ENCODE measurements at regions not wholly inside any gene's neighbourhood (a gene's known extent, or its start where the extent isn't known, plus 50 kb on each side); places are given as distances from the start of the nearest gene placed in this dataset.
A peak's percentile ranks its signal among the peaks of the same experiment; 100 is the strongest.

- H3K27ac ChIP-seq (ENCODE audit: low read depth in 1 of 2, low read length in 2 of 2) = no peak overlapping the region
- no peaks in the 10 kb centered on the region for H3K4me1 ChIP-seq (ENCODE audit: control insufficient read depth in 1 of 2, insufficient read depth in 2 of 2, low read length in 2 of 2)
- H3K36me3 ChIP-seq (ENCODE audit: control insufficient read depth in 1 of 2, insufficient read depth in 2 of 2, low read length in 1 of 2) = no peaks in the 10 kb centered on the region
- no peaks in the 10 kb centered on the region for H3K27me3 ChIP-seq (ENCODE audit: control insufficient read depth in 1 of 2, insufficient read depth in 2 of 2, low read length in 1 of 2)
- no peaks in the 10 kb centered on the region for H3K9me3 ChIP-seq (ENCODE audit: control insufficient read depth, low read length)
- intact Hi-C loops (cut with DNase I) = no loop called here
- no peak overlapping the region for H3K4me3 ChIP-seq (ENCODE audit: low read length in 2 of 2)
- ATAC-seq (ENCODE audit: low FRiP score) (no peak), DNase-seq (no peak)
- 43 to 45% methylated on average over 4 of the region's 4 CpGs for WGBS, 2 donors
Observed at GRCh38 chrX:19172741-19173140, 50.5 kb upstream of the ADGRG2 start.

GRCh38 chrX:19174401-19175025 is 52.2 kb upstream of the ADGRG2 start:
- H3K27me3 ChIP-seq (ENCODE audit: control insufficient read depth in 1 of 2, insufficient read depth in 2 of 2, low read length in 1 of 2) = no peaks in the 10 kb centered on the region
- no peak for DNase-seq
- peak; percentile 50 for ATAC-seq (ENCODE audit: low FRiP score)
- H3K4me3 ChIP-seq (ENCODE audit: low read length in 2 of 2) = no peak overlapping the region
- no peaks in the 10 kb centered on the region for H3K4me1 ChIP-seq (ENCODE audit: control insufficient read depth in 1 of 2, insufficient read depth in 2 of 2, low read length in 2 of 2)
- H3K9me3 ChIP-seq (ENCODE audit: control insufficient read depth, low read length) = no peaks in the 10 kb centered on the region
- WGBS, 2 donors = 26 to 47% methylated on average over 10 of the region's 10 CpGs
- intact Hi-C loops (cut with DNase I) = no loop called here
- H3K27ac ChIP-seq (ENCODE audit: low read depth in 1 of 2, low read length in 2 of 2) = no peak overlapping the region
- no peaks in the 10 kb centered on the region for H3K36me3 ChIP-seq (ENCODE audit: control insufficient read depth in 1 of 2, insufficient read depth in 2 of 2, low read length in 1 of 2)

- WGBS, 2 donors = 26 to 38% methylated on average over 4 of the region's 4 CpGs
- intact Hi-C loops (cut with DNase I) = no loop called here
- H3K27me3 ChIP-seq (ENCODE audit: control insufficient read depth in 1 of 2, insufficient read depth in 2 of 2, low read length in 1 of 2) = no peaks in the 10 kb centered on the region
- no peak for ATAC-seq (ENCODE audit: low FRiP score)
- H3K4me3 ChIP-seq (ENCODE audit: low read length in 2 of 2) = no peak overlapping the region
- DNase-seq = no peak
- H3K9me3 ChIP-seq (ENCODE audit: control insufficient read depth, low read length) = no peaks in the 10 kb centered on the region
- no peaks in the 10 kb centered on the region for H3K4me1 ChIP-seq (ENCODE audit: control insufficient read depth in 1 of 2, insufficient read depth in 2 of 2, low read length in 2 of 2)
- no peaks in the 10 kb centered on the region for H3K36me3 ChIP-seq (ENCODE audit: control insufficient read depth in 1 of 2, insufficient read depth in 2 of 2, low read length in 1 of 2)
- no peak overlapping the region for H3K27ac ChIP-seq (ENCODE audit: low read depth in 1 of 2, low read length in 2 of 2)
Observed at GRCh38 chrX:19176901-19177630, 54.8 kb upstream of the ADGRG2 start.

GRCh38 chrX:19177721-19178120 is 55.5 kb upstream of the ADGRG2 start:
- Histone ChIP-seq H3K4me3 (ENCODE audit: low read length in 2 of 2) (no peak overlapping the region), H3K36me3 (ENCODE audit: control insufficient read depth in 1 of 2, insufficient read depth in 2 of 2, low read length in 1 of 2) (no peaks in the 10 kb centered on the region), H3K27me3 (ENCODE audit: control insufficient read depth in 1 of 2, insufficient read depth in 2 of 2, low read length in 1 of 2) (no peaks in the 10 kb centered on the region), H3K4me1 (ENCODE audit: control insufficient read depth in 1 of 2, insufficient read depth in 2 of 2, low read length in 2 of 2) (no peaks in the 10 kb centered on the region), H3K27ac (ENCODE audit: low read depth in 1 of 2, low read length in 2 of 2) (no peak overlapping the region), H3K9me3 (ENCODE audit: control insufficient read depth, low read length) (no peaks in the 10 kb centered on the region)
- 59 to 64% methylated on average over 6 of the region's 6 CpGs for WGBS, 2 donors
- no peak for DNase-seq
- no peak for ATAC-seq (ENCODE audit: low FRiP score)
- intact Hi-C loops (cut with DNase I) = no loop called here

GRCh38 chrX:19178402-19178801 is 56.1 kb upstream of the ADGRG2 start:
- intact Hi-C loops (cut with DNase I) = no loop called here
- DNase-seq (no peak), ATAC-seq (ENCODE audit: low FRiP score) (no peak)
- H3K4me1 ChIP-seq (ENCODE audit: control insufficient read depth in 1 of 2, insufficient read depth in 2 of 2, low read length in 2 of 2) = no peaks in the 10 kb centered on the region
- H3K27me3 ChIP-seq (ENCODE audit: control insufficient read depth in 1 of 2, insufficient read depth in 2 of 2, low read length in 1 of 2) = no peaks in the 10 kb centered on the region
- WGBS, 2 donors = 86 to 93% methylated on average over 6 of the region's 6 CpGs
- no peak overlapping the region for H3K27ac ChIP-seq (ENCODE audit: low read depth in 1 of 2, low read length in 2 of 2)
- H3K36me3 ChIP-seq (ENCODE audit: control insufficient read depth in 1 of 2, insufficient read depth in 2 of 2, low read length in 1 of 2) = no peaks in the 10 kb centered on the region
- no peak overlapping the region for H3K4me3 ChIP-seq (ENCODE audit: low read length in 2 of 2)
- no peaks in the 10 kb centered on the region for H3K9me3 ChIP-seq (ENCODE audit: control insufficient read depth, low read length)

GRCh38 chrX:19179389-19179788 is 57.1 kb upstream of the ADGRG2 start:
- Histone ChIP-seq H3K27ac (ENCODE audit: low read depth in 1 of 2, low read length in 2 of 2) (no peak overlapping the region), H3K4me1 (ENCODE audit: control insufficient read depth in 1 of 2, insufficient read depth in 2 of 2, low read length in 2 of 2) (no peaks in the 10 kb centered on the region), H3K36me3 (ENCODE audit: control insufficient read depth in 1 of 2, insufficient read depth in 2 of 2, low read length in 1 of 2) (no peaks in the 10 kb centered on the region), H3K27me3 (ENCODE audit: control insufficient read depth in 1 of 2, insufficient read depth in 2 of 2, low read length in 1 of 2) (no peaks in the 10 kb centered on the region), H3K4me3 (ENCODE audit: low read length in 2 of 2) (no peak overlapping the region), H3K9me3 (ENCODE audit: control insufficient read depth, low read length) (no peaks in the 10 kb centered on the region)
- 71 to 90% methylated on average over 5 of the region's 5 CpGs for WGBS, 2 donors
- no peak for DNase-seq
- intact Hi-C loops (cut with DNase I) = no loop called here
- ATAC-seq (ENCODE audit: low FRiP score) = no peak

GRCh38 chrX:19181345-19181744 is 59.1 kb upstream of the ADGRG2 start:
- Histone ChIP-seq H3K36me3 (ENCODE audit: control insufficient read depth in 1 of 2, insufficient read depth in 2 of 2, low read length in 1 of 2) (no peaks in the 10 kb centered on the region), H3K9me3 (ENCODE audit: control insufficient read depth, low read length) (no peaks in the 10 kb centered on the region), H3K4me1 (ENCODE audit: control insufficient read depth in 1 of 2, insufficient read depth in 2 of 2, low read length in 2 of 2) (no peaks in the 10 kb centered on the region), H3K27ac (ENCODE audit: low read depth in 1 of 2, low read length in 2 of 2) (no peak overlapping the region), H3K27me3 (ENCODE audit: control insufficient read depth in 1 of 2, insufficient read depth in 2 of 2, low read length in 1 of 2) (no peaks in the 10 kb centered on the region), H3K4me3 (ENCODE audit: low read length in 2 of 2) (no peak overlapping the region)
- intact Hi-C loops (cut with DNase I) = no loop called here
- no peak for ATAC-seq (ENCODE audit: low FRiP score)
- DNase-seq = no peak
- 79 to 85% methylated on average over 6 of the region's 6 CpGs for WGBS, 2 donors

GRCh38 chrX:19182785-19183184 is 60.5 kb upstream of the ADGRG2 start:
- DNase-seq (no peak), ATAC-seq (ENCODE audit: low FRiP score) (no peak)
- no peaks in the 10 kb centered on the region for H3K9me3 ChIP-seq (ENCODE audit: control insufficient read depth, low read length)
- WGBS, 2 donors = 90 to 96% methylated on average over 5 of the region's 5 CpGs
- H3K36me3 ChIP-seq (ENCODE audit: control insufficient read depth in 1 of 2, insufficient read depth in 2 of 2, low read length in 1 of 2) = no peaks in the 10 kb centered on the region
- no peaks in the 10 kb centered on the region for H3K27me3 ChIP-seq (ENCODE audit: control insufficient read depth in 1 of 2, insufficient read depth in 2 of 2, low read length in 1 of 2)
- no peaks in the 10 kb centered on the region for H3K4me1 ChIP-seq (ENCODE audit: control insufficient read depth in 1 of 2, insufficient read depth in 2 of 2, low read length in 2 of 2)
- intact Hi-C loops (cut with DNase I) = no loop called here
- no peak overlapping the region for H3K4me3 ChIP-seq (ENCODE audit: low read length in 2 of 2)
- H3K27ac ChIP-seq (ENCODE audit: low read depth in 1 of 2, low read length in 2 of 2) = no peak overlapping the region

- Histone ChIP-seq H3K36me3 (ENCODE audit: control insufficient read depth in 1 of 2, insufficient read depth in 2 of 2, low read length in 1 of 2) (no peaks in the 10 kb centered on the region), H3K4me3 (ENCODE audit: low read length in 2 of 2) (no peak overlapping the region), H3K27me3 (ENCODE audit: control insufficient read depth in 1 of 2, insufficient read depth in 2 of 2, low read length in 1 of 2) (no peaks in the 10 kb centered on the region), H3K9me3 (ENCODE audit: control insufficient read depth, low read length) (no peaks in the 10 kb centered on the region), H3K4me1 (ENCODE audit: control insufficient read depth in 1 of 2, insufficient read depth in 2 of 2, low read length in 2 of 2) (no peaks in the 10 kb centered on the region), H3K27ac (ENCODE audit: low read depth in 1 of 2, low read length in 2 of 2) (no peak overlapping the region)
- DNase-seq = no peak
- ATAC-seq (ENCODE audit: low FRiP score) = no peak
- 37 to 52% methylated on average over 11 of the region's 11 CpGs for WGBS, 2 donors
- intact Hi-C loops (cut with DNase I) = no loop called here
Observed at GRCh38 chrX:19183761-19184477, 61.7 kb upstream of the ADGRG2 start.

All from aorta (tissue), 5 donors.